ENCODE measurements at regions not wholly inside any gene's neighbourhood (a gene's known extent, or its start where the extent isn't known, plus 50 kb on each side); places are given as distances from the start of the nearest gene placed in this dataset.

GRCh38 chr7:156160811-156161210 is 348.5 kb upstream of the SHH start:
- TF ChIP-seq CTCF (IDR thresholded peaks at IDR 0.05) (no peak), POLR2A (IDR thresholded peaks at IDR 0.05) (no peak)

Measured in thyroid gland (tissue), 4 donors.